IMR-90 (cell line): ENCODE measurements at regions not wholly inside any gene's neighbourhood (a gene's known extent, or its start where the extent isn't known, plus 50 kb on each side); places are given as distances from the start of the nearest gene placed in this dataset.

Source experiments
- ATAC-seq: fragments of 200-7000 bp; cut with Tn5 transposase; 2 replicates; pipeline ENCODE4 v1.9.1; 2020; ENCODE audit warnings: low read depth, mild to moderate bottlenecking, moderate library complexity
- BruUV-seq: library from RNA; stranded (reverse); fragments of 400-500 nt; replicated peaks from 2 replicates; lab custom pipeline; 2021; lab: Mats Ljungman, UMichigan
- CTCF ChIA-PET: fragments of 300-600 bp; formaldehyde crosslinking; extraction: SDS; loops from one replicate; lab custom pipeline; 2021; ENCODE audit warnings: antibody characterized with exemption; lab: Yijun Ruan, JAX
- POLR2A ChIA-PET: fragments of 300-600 bp; sonication (Branson Sonifier 250); formaldehyde crosslinking; loops from one replicate; lab custom pipeline; 2022; ENCODE audit warnings: antibody characterized with exemption; ENCODE audit not compliant: unreplicated experiment; lab: Charles Lee
- DNase-seq: peaks from one replicate; pipeline ENCODE4 v3.0.0; 2013
- H2AFZ ChIP-seq: replicated peaks from 2 replicates; pipeline ENCODE3; 2013; ENCODE audit warnings: low read length, mild to moderate bottlenecking; ENCODE audit not compliant: poor library complexity
- H2AK5ac ChIP-seq: 2 replicates; pipeline ENCODE4 v1.6.1; 2013; ENCODE audit warnings: low read depth, low read length, inconsistent platforms
- H2AK9ac ChIP-seq: replicated peaks from 2 replicates; pipeline ENCODE3; 2013; ENCODE audit warnings: mild to moderate bottlenecking, low read depth, low read length, moderate library complexity; ENCODE audit not compliant: poor library complexity
- H2BK120ac ChIP-seq: 2 replicates; pipeline ENCODE4 v1.6.1; 2013; ENCODE audit warnings: low read depth, low read length, inconsistent platforms
- H2BK15ac ChIP-seq: 3 replicates; pipeline ENCODE4 v1.6.1; 2013; ENCODE audit warnings: low read depth, low read length, inconsistent platforms
- H2BK20ac ChIP-seq: 2 replicates; pipeline ENCODE4 v1.6.1; 2013; ENCODE audit warnings: low read depth, mild to moderate bottlenecking, inconsistent platforms, low read length, moderate library complexity
- H2BK5ac ChIP-seq: 2 replicates; pipeline ENCODE4 v1.6.1; 2013; ENCODE audit warnings: mild to moderate bottlenecking, low read depth, low read length, inconsistent platforms; ENCODE audit not compliant: poor library complexity, severe bottlenecking
- H3K14ac ChIP-seq: replicated peaks from 2 replicates; pipeline ENCODE4 v1.6.1; 2013; ENCODE audit warnings: low read depth, low read length, inconsistent platforms
- H3K18ac ChIP-seq: 2 replicates; pipeline ENCODE4 v1.6.1; 2013; ENCODE audit warnings: low read depth, low read length, control low read depth
- H3K23ac ChIP-seq: 2 replicates; pipeline ENCODE4 v1.6.1; 2013; ENCODE audit warnings: low read depth, low read length, inconsistent platforms
- H3K27ac ChIP-seq: 2 replicates; pipeline ENCODE4 v1.5.1; 2013; ENCODE audit warnings: mild to moderate bottlenecking, control low read depth, low read length; ENCODE audit not compliant: insufficient read depth
- H3K27me3 ChIP-seq: 2 replicates; pipeline ENCODE4 v1.6.1; 2013; ENCODE audit warnings: low read length; ENCODE audit not compliant: control insufficient read depth, insufficient read depth
- H3K36me3 ChIP-seq: 2 replicates; pipeline ENCODE4 v1.6.1; 2013; ENCODE audit warnings: low read length, mixed read lengths; ENCODE audit not compliant: control insufficient read depth, insufficient read depth
- H3K4ac ChIP-seq: 2 replicates; pipeline ENCODE4 v1.6.1; 2013; ENCODE audit warnings: low read depth, low read length, inconsistent platforms
- H3K4me1 ChIP-seq: 2 replicates; pipeline ENCODE4 v1.6.1; 2013; ENCODE audit warnings: low read length, mixed read lengths; ENCODE audit not compliant: control insufficient read depth, insufficient read depth
- H3K4me2 ChIP-seq: 2 replicates; pipeline ENCODE4 v1.6.1; 2013; ENCODE audit warnings: low read depth, mild to moderate bottlenecking, control low read depth, low read length, moderate library complexity
- H3K4me3 ChIP-seq: 2 replicates; pipeline ENCODE4 v1.5.1; 2013; ENCODE audit warnings: low read depth, mild to moderate bottlenecking, control low read depth, low read length, moderate library complexity; ENCODE audit not compliant: insufficient read depth
- H3K56ac ChIP-seq: 2 replicates; pipeline ENCODE4 v1.6.1; 2013; ENCODE audit warnings: low read length, inconsistent platforms; ENCODE audit not compliant: insufficient read depth; ENCODE audit errors: extremely low read depth
- H3K79me1 ChIP-seq, 2 experiments: 2 replicates each; pipeline ENCODE4 v1.6.1; 2013; ENCODE audit warnings: low read length in 2 of 2, inconsistent platforms in 1 of 2, low read depth in 1 of 2
- H3K9ac ChIP-seq: 2 replicates; pipeline ENCODE4 v1.6.1; 2013; ENCODE audit warnings: low read depth, low read length, control low read depth
- H3K9me1 ChIP-seq: 2 replicates; pipeline ENCODE4 v1.6.1; 2013; ENCODE audit warnings: low read length, inconsistent platforms; ENCODE audit not compliant: insufficient read depth
- H3K9me3 ChIP-seq: 2 replicates; pipeline ENCODE4 v1.6.1; 2013; ENCODE audit warnings: low read length; ENCODE audit not compliant: control insufficient read depth, insufficient read depth
- H4K20me1 ChIP-seq: 2 replicates; pipeline ENCODE4 v1.6.1; 2013; ENCODE audit warnings: low read length, inconsistent platforms; ENCODE audit not compliant: insufficient read depth
- H4K5ac ChIP-seq: 2 replicates; pipeline ENCODE4 v1.6.1; 2013; ENCODE audit warnings: mild to moderate bottlenecking, low read depth, low read length, control low read depth
- H4K8ac ChIP-seq, 2 experiments: 2 replicates each; pipeline ENCODE4 v1.6.1; 2013; ENCODE audit warnings: low read depth in 2 of 2, low read length in 2 of 2, control low read depth in 1 of 2, inconsistent platforms in 1 of 2
- H4K91ac ChIP-seq: 2 replicates; pipeline ENCODE4 v1.6.1; 2013; ENCODE audit warnings: low read depth, low read length, inconsistent platforms; ENCODE audit not compliant: insufficient read depth
- BHLHE40 ChIP-seq: fragments of 150-350 bp; IDR thresholded peaks from 2 replicates; pipeline ENCODE4 v1.6.1; 2016; ENCODE audit warnings: mild to moderate bottlenecking, low read depth, low read length
- CEBPB ChIP-seq: IDR thresholded peaks from 2 replicates; pipeline ENCODE4 v1.6.1; 2012; ENCODE audit warnings: low read depth, low read length, improper control_type of control experiment
- CHD1 ChIP-seq: IDR thresholded peaks from 2 replicates; pipeline ENCODE4 v1.6.1; 2012; ENCODE audit warnings: low read depth, low read length, improper control_type of control experiment
- ELK1 ChIP-seq: fragments of 150-350 bp; IDR thresholded peaks from 2 replicates; pipeline ENCODE4 v1.6.1; 2016; ENCODE audit warnings: low read depth, mild to moderate bottlenecking, low read length, moderate library complexity, borderline replicate concordance
- FOS ChIP-seq: fragments of 150-350 bp; IDR thresholded peaks from 2 replicates; pipeline ENCODE4 v1.6.1; 2016; ENCODE audit warnings: low read depth, low read length
- MAFK ChIP-seq: IDR thresholded peaks from 2 replicates; pipeline ENCODE4 v1.6.1; 2012; ENCODE audit warnings: low read depth, low read length, improper control_type of control experiment
- MAZ ChIP-seq: IDR thresholded peaks from 2 replicates; pipeline ENCODE4 v1.6.1; 2012; ENCODE audit warnings: low read depth, mild to moderate bottlenecking, low read length, improper control_type of control experiment, moderate library complexity, borderline replicate concordance
- MXI1 ChIP-seq: IDR thresholded peaks from 2 replicates; pipeline ENCODE4 v1.6.1; 2012; ENCODE audit warnings: low read depth, mild to moderate bottlenecking, low read length, moderate library complexity, borderline replicate concordance
- NFE2L2 ChIP-seq: fragments of 150-350 bp; IDR thresholded peaks from 2 replicates; pipeline ENCODE4 v1.6.1; 2016; ENCODE audit warnings: low read depth, mild to moderate bottlenecking, low read length
- POLR2A ChIP-seq: IDR thresholded peaks from 2 replicates; pipeline ENCODE4 v1.6.1; 2012; ENCODE audit warnings: mild to moderate bottlenecking, low read depth, low read length
- RAD21 ChIP-seq: IDR thresholded peaks from 2 replicates; pipeline ENCODE4 v1.6.1; 2012; ENCODE audit warnings: low read length, improper control_type of control experiment
- RCOR1 ChIP-seq: IDR thresholded peaks from 2 replicates; pipeline ENCODE4 v1.6.1; 2012; ENCODE audit warnings: mild to moderate bottlenecking, low read length, improper control_type of control experiment; ENCODE audit not compliant: insufficient replicate concordance
- RFX5 ChIP-seq: IDR thresholded peaks from 2 replicates; pipeline ENCODE4 v1.8.0; 2012; ENCODE audit warnings: low read depth, mild to moderate bottlenecking, low read length, moderate library complexity
- SMC3 ChIP-seq: fragments of 150-350 bp; IDR thresholded peaks from 2 replicates; pipeline ENCODE4 v1.6.1; 2016; ENCODE audit warnings: low read depth, mild to moderate bottlenecking, antibody characterized with exemption, low read length, moderate library complexity
- WGBS, 2 experiments: methylation state at CpG; one replicate each; pipeline versions ENCODE4 v1.1.5 to v1.1.7; 2013; ENCODE audit warnings: missing lambda C conversion rate in 2 of 2; ENCODE audit not compliant: insufficient read length in 1 of 2; ENCODE audit errors: extremely low coverage in 2 of 2; 5-methylcytosine and 5-hydroxymethylcytosine counted together
- dilution Hi-C: fragments of 300-500 bp; cut with HindIII; formaldehyde crosslinking; loops from one replicate; pipeline ENCODE4 v1.14.3; 2018; ENCODE audit warnings: low sequenced_read_pairs; ENCODE audit not compliant: unreplicated experiment
- in situ Hi-C: fragments of 300-500 bp; cut with MboI; formaldehyde crosslinking; loops from 3 replicates; pipeline ENCODE4 v1.14.3; 2019; ENCODE audit warnings: low sequenced_read_pairs, inconsistent platforms, mixed read lengths
- intact Hi-C: fragments of 100-400 bp; cut with micrococcal nuclease; formaldehyde crosslinking; loops from 2 replicates; pipeline ENCODE4 v1.10.0; 2022
- TF ChIP-seq, protein P1 (sequence below): fragments of 150-350 bp; IDR thresholded peaks from 2 replicates; pipeline ENCODE4 v1.6.1; 2017; ENCODE audit warnings: mild to moderate bottlenecking, antibody characterized with exemption, low read length, low read depth
- TF ChIP-seq, protein P2 (sequence below): conservative IDR thresholded peaks from 2 replicates; pipeline ENCODE4 v1.5.1; 2012; ENCODE audit warnings: mild to moderate bottlenecking, low read depth, low read length, improper control_type of control experiment

DNA sequence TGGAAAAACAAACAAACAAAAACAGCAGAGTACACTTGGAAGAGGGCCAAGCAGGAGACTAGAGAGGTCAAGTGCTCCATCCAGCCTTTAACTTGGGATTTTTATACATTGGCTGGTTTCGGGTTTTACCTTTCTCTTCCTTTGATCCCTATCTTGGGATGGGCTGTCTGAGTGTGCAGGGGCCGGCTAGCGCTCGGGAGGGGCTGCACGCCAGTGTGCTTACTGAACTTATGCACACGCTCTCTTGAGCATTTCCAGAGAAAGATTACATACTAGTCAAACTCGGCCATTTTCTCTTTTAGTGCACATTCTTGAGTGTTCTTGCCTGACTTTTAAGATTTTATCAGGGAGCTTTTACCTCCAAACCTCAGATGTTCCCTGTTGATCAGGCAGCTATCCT is 707.8 kb downstream of the DSC3 start:
- Histone ChIP-seq H3K4ac (no peak overlapping the region), H3K18ac (no peak overlapping the region), H3K23ac (no peak overlapping the region), H4K5ac (no peak overlapping the region), H2AK9ac (no peak overlapping the region), H3K9me3 (0 out of 2 replicates have a peak, but pooled peaks cover 2% of the 10 kb centered on the region), H4K8ac (no peak overlapping the region), H3K27ac (no peak overlapping the region), H3K4me1 (no peaks in the 10 kb centered on the region), H4K91ac (no peak overlapping the region), H2BK5ac (no peak overlapping the region), H2BK15ac (no peak overlapping the region), H3K14ac (no peak overlapping the region), H3K4me2 (no peak overlapping the region), H3K56ac (no peak overlapping the region), H2BK20ac (no peak overlapping the region), H2AFZ (no peak overlapping the region), H4K20me1 (no peaks in the 10 kb centered on the region), H3K9me1 (no peaks in the 10 kb centered on the region), H3K4me3 (no peak overlapping the region), H3K9ac (no peak overlapping the region), H3K27me3 (no peaks in the 10 kb centered on the region), H3K36me3 (no peaks in the 10 kb centered on the region), H2BK120ac (no peak overlapping the region), H2AK5ac (no peak overlapping the region), H3K79me1 (no peaks in the 10 kb centered on the region)
- ChIA-PET POLR2A (no interaction called here), CTCF (no interaction called here)
- dilution Hi-C loops (no loop called here), intact Hi-C loops (no loop called here), in situ Hi-C loops (no loop called here)
- BruUV-seq, result no TSS peak
- 60% methylated on average over 1 of the region's 7 CpGs; no CpG with 5 or more reads in 1 of the 2 experiments for WGBS, 2 experiments
- TF ChIP-seq CHD1, result no peak
- TF ChIP-seq ELK1, result no peak
- no peak for TF ChIP-seq RFX5
- no peak for TF ChIP-seq FOS
- TF ChIP-seq NFE2L2, result no peak
- TF ChIP-seq POLR2A, result no peak
- no peak for TF ChIP-seq MXI1
- TF ChIP-seq RAD21, result no peak
- no peak for TF ChIP-seq BHLHE40
- TF ChIP-seq SMC3, result no peak
- TF ChIP-seq RCOR1, result no peak
- TF ChIP-seq, protein P1, sequence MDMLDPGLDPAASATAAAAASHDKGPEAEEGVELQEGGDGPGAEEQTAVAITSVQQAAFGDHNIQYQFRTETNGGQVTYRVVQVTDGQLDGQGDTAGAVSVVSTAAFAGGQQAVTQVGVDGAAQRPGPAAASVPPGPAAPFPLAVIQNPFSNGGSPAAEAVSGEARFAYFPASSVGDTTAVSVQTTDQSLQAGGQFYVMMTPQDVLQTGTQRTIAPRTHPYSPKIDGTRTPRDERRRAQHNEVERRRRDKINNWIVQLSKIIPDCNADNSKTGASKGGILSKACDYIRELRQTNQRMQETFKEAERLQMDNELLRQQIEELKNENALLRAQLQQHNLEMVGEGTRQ, result no peak
- TF ChIP-seq MAFK, result no peak
- TF ChIP-seq, protein P2, sequence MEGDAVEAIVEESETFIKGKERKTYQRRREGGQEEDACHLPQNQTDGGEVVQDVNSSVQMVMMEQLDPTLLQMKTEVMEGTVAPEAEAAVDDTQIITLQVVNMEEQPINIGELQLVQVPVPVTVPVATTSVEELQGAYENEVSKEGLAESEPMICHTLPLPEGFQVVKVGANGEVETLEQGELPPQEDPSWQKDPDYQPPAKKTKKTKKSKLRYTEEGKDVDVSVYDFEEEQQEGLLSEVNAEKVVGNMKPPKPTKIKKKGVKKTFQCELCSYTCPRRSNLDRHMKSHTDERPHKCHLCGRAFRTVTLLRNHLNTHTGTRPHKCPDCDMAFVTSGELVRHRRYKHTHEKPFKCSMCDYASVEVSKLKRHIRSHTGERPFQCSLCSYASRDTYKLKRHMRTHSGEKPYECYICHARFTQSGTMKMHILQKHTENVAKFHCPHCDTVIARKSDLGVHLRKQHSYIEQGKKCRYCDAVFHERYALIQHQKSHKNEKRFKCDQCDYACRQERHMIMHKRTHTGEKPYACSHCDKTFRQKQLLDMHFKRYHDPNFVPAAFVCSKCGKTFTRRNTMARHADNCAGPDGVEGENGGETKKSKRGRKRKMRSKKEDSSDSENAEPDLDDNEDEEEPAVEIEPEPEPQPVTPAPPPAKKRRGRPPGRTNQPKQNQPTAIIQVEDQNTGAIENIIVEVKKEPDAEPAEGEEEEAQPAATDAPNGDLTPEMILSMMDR, result no peak
- no peak for TF ChIP-seq CEBPB
- no peak for TF ChIP-seq MAZ
- ATAC-seq, result no peak
- no peak for DNase-seq
